D341Med (cell line): ENCODE measurements at regions not wholly inside any gene's neighbourhood (a gene's known extent, or its start where the extent isn't known, plus 50 kb on each side); places are given as distances from the start of the nearest gene placed in this dataset.

Source experiments
- DNase-seq: peaks from one replicate; pipeline ENCODE4 v3.0.0; 2012; ENCODE audit warnings: low spot score

GRCh38 chr21:31409831-31410487 is 65.9 kb upstream of the TIAM1 start:
- no peak for DNase-seq

- DNase-seq = no peak
These were observed 64.4 kb upstream of the TIAM1 start for GRCh38 chr21:31408301-31409088.

GRCh38 chr21:31406510-31406909 is 62.4 kb upstream of the TIAM1 start:
- no peak for DNase-seq

- no peak for DNase-seq
These were observed 61.5 kb upstream of the TIAM1 start for GRCh38 chr21:31405604-31406003.

GRCh38 chr21:31403596-31404333 is 59.7 kb upstream of the TIAM1 start:
- DNase-seq = no peak

- DNase-seq = no peak
These were observed 55.5 kb upstream of the TIAM1 start for GRCh38 chr21:31399591-31399990.

GRCh38 chr21:31398574-31398973 is 54.5 kb upstream of the TIAM1 start:
- no peak for DNase-seq

- no peak for DNase-seq
These were observed 53.9 kb upstream of the TIAM1 start for GRCh38 chr21:31397939-31398338.

GRCh38 chr21:31397515-31397926 is 53.5 kb upstream of the TIAM1 start:
- no peak for DNase-seq

- no peak for DNase-seq
These were observed 53.0 kb upstream of the TIAM1 start for GRCh38 chr21:31397030-31397429.

- DNase-seq = no peak
These were observed 52.3 kb upstream of the TIAM1 start for GRCh38 chr21:31396399-31396798.

- no peak for DNase-seq
These were observed 51.7 kb upstream of the TIAM1 start for GRCh38 chr21:31395791-31396190.

- DNase-seq = no peak
These were observed 51.2 kb upstream of the TIAM1 start for GRCh38 chr21:31395268-31395667.

GRCh38 chr21:31394309-31394708 is 50.2 kb upstream of the TIAM1 start:
- no peak for DNase-seq
